ENCODE measurements at regions not wholly inside any gene's neighbourhood (a gene's known extent, or its start where the extent isn't known, plus 50 kb on each side); places are given as distances from the start of the nearest gene placed in this dataset.

DNA sequence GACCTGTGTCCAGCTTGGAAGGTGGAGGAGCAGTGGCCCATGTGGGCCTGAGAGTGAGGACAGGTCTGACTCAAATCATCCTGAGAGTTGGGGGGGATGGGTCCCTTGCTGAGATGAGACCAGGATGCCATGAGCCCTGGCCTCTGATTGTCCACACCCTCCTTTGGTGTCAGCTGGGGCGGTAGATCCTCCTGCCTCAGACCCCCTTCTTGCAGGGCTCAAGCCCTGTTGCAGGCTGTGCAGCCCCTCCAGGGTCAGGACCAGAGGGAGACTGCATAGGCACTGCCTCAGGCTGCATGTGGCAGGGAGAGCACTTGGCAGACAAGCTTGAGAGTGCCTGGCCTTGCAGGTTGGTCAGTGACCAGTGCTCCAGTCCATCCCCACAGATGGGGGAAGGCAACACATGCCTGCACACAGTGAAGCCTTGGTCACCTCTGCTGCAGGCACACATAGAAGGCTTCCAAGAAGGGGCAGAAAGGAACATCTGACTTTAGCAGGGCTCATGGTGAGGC, 82.2 kb upstream of the ACTRT2 start:
- no peaks in the 10 kb centered on the region for H3K9me3 ChIP-seq
- Mint-ChIP-seq H3K4me3 (no peak overlapping the region), H3K4me1 (no peaks in the 10 kb centered on the region), H3K36me3 (no peaks in the 10 kb centered on the region), H3K9me3 (peaks cover 4 to 11% (median 6%) of the 10 kb centered on the region in 3 donors), H3K27me3 (peaks cover 0 to 4% of the 10 kb centered on the region in 2 donors), H3K27ac (no peak overlapping the region)
- DNase-seq, result no peak
- POLR2A ChIA-PET, result no interaction called here
- H3K27me3 ChIP-seq (replicated peaks in 1 of 2; ENCODE audit: control insufficient read depth in 2 of 2, extremely low read depth in 1 of 2, insufficient read depth in 2 of 2, low read length in 1 of 2), result peaks cover 0 to 15% of the 10 kb centered on the region in 2 experiments
- H3K27ac ChIP-seq (ENCODE audit: low read length), result no peak overlapping the region
- WGBS (ENCODE audit: insufficient coverage), result 100% methylated on average over 1 of the region's 1 CpG
- no peak for ATAC-seq (replicated peaks in 1 of 4)
- CTCF ChIA-PET, result no interaction called here
- H3K36me3 ChIP-seq (ENCODE audit: control insufficient read depth in 2 of 2, extremely low read depth in 1 of 2, insufficient read depth in 1 of 2, low read length in 1 of 2), result no peaks in the 10 kb centered on the region
- H3K4me3 ChIP-seq (ENCODE audit: control insufficient read depth in 1 of 2, extremely low read depth in 1 of 2, low read length in 1 of 2), result no peak overlapping the region
- no peaks in the 10 kb centered on the region for H3K4me1 ChIP-seq (ENCODE audit: control insufficient read depth in 1 of 2, extremely low read depth in 1 of 2, insufficient read depth in 2 of 2, low read length in 2 of 2)

- Mint-ChIP-seq H3K27me3 (peaks cover 0 to 4% of the 10 kb centered on the region in 2 donors), H3K36me3 (no peaks in the 10 kb centered on the region), H3K27ac (no peak overlapping the region), H3K4me3 (no peak overlapping the region), H3K4me1 (no peaks in the 10 kb centered on the region), H3K9me3 (peaks cover 4 to 11% (median 6%) of the 10 kb centered on the region in 3 donors)
- POLR2A ChIA-PET, result no interaction called here
- Histone ChIP-seq H3K4me3 (ENCODE audit: control insufficient read depth in 1 of 2, extremely low read depth in 1 of 2, low read length in 1 of 2) (no peak overlapping the region), H3K36me3 (ENCODE audit: control insufficient read depth in 2 of 2, extremely low read depth in 1 of 2, insufficient read depth in 1 of 2, low read length in 1 of 2) (no peaks in the 10 kb centered on the region), H3K27ac (ENCODE audit: low read length) (no peak overlapping the region), H3K27me3 (replicated peaks in 1 of 2; ENCODE audit: control insufficient read depth in 2 of 2, extremely low read depth in 1 of 2, insufficient read depth in 2 of 2, low read length in 1 of 2) (peaks cover 0 to 18% of the 10 kb centered on the region in 2 experiments), H3K4me1 (ENCODE audit: control insufficient read depth in 1 of 2, extremely low read depth in 1 of 2, insufficient read depth in 2 of 2, low read length in 2 of 2) (no peaks in the 10 kb centered on the region), H3K9me3 (no peaks in the 10 kb centered on the region)
- no CpG with 5 or more reads among the region's 4 CpGs for WGBS (ENCODE audit: insufficient coverage)
- ATAC-seq (replicated peaks in 1 of 4) (no peak), DNase-seq (no peak)
- CTCF ChIA-PET, result no interaction called here
Observed at GRCh38 chr1:2940178-2940577, 81.1 kb upstream of the ACTRT2 start.

- H3K36me3 Mint-ChIP-seq, result no peaks in the 10 kb centered on the region
- Histone ChIP-seq H3K27ac (ENCODE audit: low read length) (no peak overlapping the region), H3K4me3 (ENCODE audit: control insufficient read depth in 1 of 2, extremely low read depth in 1 of 2, low read length in 1 of 2) (no peak overlapping the region), H3K27me3 (replicated peaks in 1 of 2; ENCODE audit: control insufficient read depth in 2 of 2, extremely low read depth in 1 of 2, insufficient read depth in 2 of 2, low read length in 1 of 2) (peaks cover 0 to 23% of the 10 kb centered on the region in 2 experiments), H3K9me3 (no peaks in the 10 kb centered on the region), H3K4me1 (ENCODE audit: control insufficient read depth in 1 of 2, extremely low read depth in 1 of 2, insufficient read depth in 2 of 2, low read length in 2 of 2) (no peaks in the 10 kb centered on the region), H3K36me3 (ENCODE audit: control insufficient read depth in 2 of 2, extremely low read depth in 1 of 2, insufficient read depth in 1 of 2, low read length in 1 of 2) (no peaks in the 10 kb centered on the region)
- ChIA-PET POLR2A (no interaction called here), CTCF (no interaction called here)
- H3K4me1 Mint-ChIP-seq, result no peaks in the 10 kb centered on the region
- H3K27ac Mint-ChIP-seq, result no peak overlapping the region
- peaks cover 4 to 11% (median 6%) of the 10 kb centered on the region in 3 donors for H3K9me3 Mint-ChIP-seq
- DNase-seq (no peak), ATAC-seq (replicated peaks in 1 of 4) (no peak)
- H3K27me3 Mint-ChIP-seq, result peaks cover 0 to 4% of the 10 kb centered on the region in 2 donors
- WGBS (ENCODE audit: insufficient coverage), result 86% methylated on average over 1 of the region's 2 CpGs
- H3K4me3 Mint-ChIP-seq, result no peak overlapping the region
Observed at GRCh38 chr1:2941040-2941439, 80.2 kb upstream of the ACTRT2 start.

- Histone ChIP-seq H3K4me1 (ENCODE audit: control insufficient read depth in 1 of 2, extremely low read depth in 1 of 2, insufficient read depth in 2 of 2, low read length in 2 of 2) (no peaks in the 10 kb centered on the region), H3K9me3 (no peaks in the 10 kb centered on the region), H3K4me3 (ENCODE audit: control insufficient read depth in 1 of 2, extremely low read depth in 1 of 2, low read length in 1 of 2) (no peak overlapping the region), H3K27me3 (replicated peaks in 1 of 2; ENCODE audit: control insufficient read depth in 2 of 2, extremely low read depth in 1 of 2, insufficient read depth in 2 of 2, low read length in 1 of 2) (peaks cover 0 to 32% of the 10 kb centered on the region in 2 experiments), H3K27ac (ENCODE audit: low read length) (no peak overlapping the region), H3K36me3 (ENCODE audit: control insufficient read depth in 2 of 2, extremely low read depth in 1 of 2, insufficient read depth in 1 of 2, low read length in 1 of 2) (no peaks in the 10 kb centered on the region)
- 86% methylated on average over 5 of the region's 6 CpGs for WGBS (ENCODE audit: insufficient coverage)
- DNase-seq (no peak), ATAC-seq (replicated peaks in 1 of 4) (no peak)
- Mint-ChIP-seq H3K27ac (no peak overlapping the region), H3K27me3 (peaks cover 4% of the 10 kb centered on the region in 2 donors), H3K9me3 (peaks cover 4 to 11% (median 6%) of the 10 kb centered on the region in 3 donors), H3K4me3 (no peak overlapping the region), H3K36me3 (no peaks in the 10 kb centered on the region), H3K4me1 (no peaks in the 10 kb centered on the region)
- POLR2A ChIA-PET, result no interaction called here
- CTCF ChIA-PET, result no interaction called here
Observed at GRCh38 chr1:2941907-2942306, 79.4 kb upstream of the ACTRT2 start.

GRCh38 chr1:2942410-2942809, 78.9 kb upstream of the ACTRT2 start:
- no peaks in the 10 kb centered on the region for H3K36me3 ChIP-seq (ENCODE audit: control insufficient read depth in 2 of 2, extremely low read depth in 1 of 2, insufficient read depth in 1 of 2, low read length in 1 of 2)
- H3K4me3 Mint-ChIP-seq, result no peak overlapping the region
- no peaks in the 10 kb centered on the region for H3K4me1 Mint-ChIP-seq
- ATAC-seq (replicated peaks in 1 of 4) (no peak), DNase-seq (no peak)
- H3K9me3 ChIP-seq, result no peaks in the 10 kb centered on the region
- peaks cover 0 to 37% of the 10 kb centered on the region in 2 experiments for H3K27me3 ChIP-seq (replicated peaks in 1 of 2; ENCODE audit: control insufficient read depth in 2 of 2, extremely low read depth in 1 of 2, insufficient read depth in 2 of 2, low read length in 1 of 2)
- no peak overlapping the region for H3K27ac Mint-ChIP-seq
- peaks cover 4 to 8% of the 10 kb centered on the region in 2 donors for H3K27me3 Mint-ChIP-seq
- no peak overlapping the region for H3K27ac ChIP-seq (ENCODE audit: low read length)
- H3K4me3 ChIP-seq (ENCODE audit: control insufficient read depth in 1 of 2, extremely low read depth in 1 of 2, low read length in 1 of 2), result no peak overlapping the region
- 83% methylated on average over 5 of the region's 5 CpGs for WGBS (ENCODE audit: insufficient coverage)
- H3K9me3 Mint-ChIP-seq, result peaks cover 4 to 11% (median 6%) of the 10 kb centered on the region in 3 donors
- ChIA-PET CTCF (no interaction called here), POLR2A (no interaction called here)
- H3K36me3 Mint-ChIP-seq, result no peaks in the 10 kb centered on the region
- H3K4me1 ChIP-seq (ENCODE audit: control insufficient read depth in 1 of 2, extremely low read depth in 1 of 2, insufficient read depth in 2 of 2, low read length in 2 of 2), result no peaks in the 10 kb centered on the region

GRCh38 chr1:2943686-2944260, 77.5 kb upstream of the ACTRT2 start:
- 75% methylated on average over 7 of the region's 7 CpGs for WGBS (ENCODE audit: insufficient coverage)
- Mint-ChIP-seq H3K27me3 (peaks cover 4 to 8% of the 10 kb centered on the region in 2 donors), H3K9me3 (peaks cover 4 to 6% (median 5%) of the 10 kb centered on the region in 3 donors), H3K4me1 (no peaks in the 10 kb centered on the region), H3K36me3 (no peaks in the 10 kb centered on the region), H3K4me3 (no peak overlapping the region), H3K27ac (no peak overlapping the region)
- no peak for DNase-seq
- ATAC-seq (replicated peaks in 1 of 4), result no peak
- Histone ChIP-seq H3K4me1 (ENCODE audit: control insufficient read depth in 1 of 2, extremely low read depth in 1 of 2, insufficient read depth in 2 of 2, low read length in 2 of 2) (no peaks in the 10 kb centered on the region), H3K27me3 (replicated peaks in 1 of 2; ENCODE audit: control insufficient read depth in 2 of 2, extremely low read depth in 1 of 2, insufficient read depth in 2 of 2, low read length in 1 of 2) (peaks cover 0 to 47% of the 10 kb centered on the region in 2 experiments), H3K27ac (ENCODE audit: low read length) (no peak overlapping the region), H3K9me3 (no peaks in the 10 kb centered on the region), H3K4me3 (ENCODE audit: control insufficient read depth in 1 of 2, extremely low read depth in 1 of 2, low read length in 1 of 2) (no peak overlapping the region), H3K36me3 (ENCODE audit: control insufficient read depth in 2 of 2, extremely low read depth in 1 of 2, insufficient read depth in 1 of 2, low read length in 1 of 2) (no peaks in the 10 kb centered on the region)
- ChIA-PET POLR2A (no interaction called here), CTCF (no interaction called here)

GRCh38 chr1:2944705-2945104, 76.6 kb upstream of the ACTRT2 start:
- Histone ChIP-seq H3K4me1 (ENCODE audit: control insufficient read depth in 1 of 2, extremely low read depth in 1 of 2, insufficient read depth in 2 of 2, low read length in 2 of 2) (no peaks in the 10 kb centered on the region), H3K9me3 (no peaks in the 10 kb centered on the region), H3K4me3 (ENCODE audit: control insufficient read depth in 1 of 2, extremely low read depth in 1 of 2, low read length in 1 of 2) (no peak overlapping the region), H3K27me3 (replicated peaks in 1 of 2; ENCODE audit: control insufficient read depth in 2 of 2, extremely low read depth in 1 of 2, insufficient read depth in 2 of 2, low read length in 1 of 2) (peaks cover 0 to 52% of the 10 kb centered on the region in 2 experiments), H3K36me3 (ENCODE audit: control insufficient read depth in 2 of 2, extremely low read depth in 1 of 2, insufficient read depth in 1 of 2, low read length in 1 of 2) (no peaks in the 10 kb centered on the region), H3K27ac (ENCODE audit: low read length) (no peak overlapping the region)
- Mint-ChIP-seq H3K27ac (no peak overlapping the region), H3K27me3 (peaks cover 4 to 8% of the 10 kb centered on the region in 2 donors), H3K4me1 (no peaks in the 10 kb centered on the region), H3K4me3 (no peak overlapping the region), H3K36me3 (no peaks in the 10 kb centered on the region), H3K9me3 (peaks cover 4 to 6% (median 5%) of the 10 kb centered on the region in 3 donors)
- ChIA-PET CTCF (no interaction called here), POLR2A (no interaction called here)
- ATAC-seq (replicated peaks in 1 of 4) (no peak), DNase-seq (no peak)
- WGBS (ENCODE audit: insufficient coverage), result 81% methylated on average over 4 of the region's 4 CpGs
